Esophagus (tissue), 2 donors: ENCODE measurements at regions not wholly inside any gene's neighbourhood (a gene's known extent, or its start where the extent isn't known, plus 50 kb on each side); places are given as distances from the start of the nearest gene placed in this dataset.

ENCODE experiments used
- H3K27ac ChIP-seq, 2 donors: one replicate each; pipeline ENCODE4 v1.5.1; 2013; ENCODE audit warnings: low read depth in 2 of 2, mild to moderate bottlenecking in 2 of 2, inconsistent platforms in 1 of 2, low read length in 1 of 2, moderate library complexity in 1 of 2
- H3K27me3 ChIP-seq, 2 donors: one replicate each; pipeline ENCODE4 v1.6.1; 2013; ENCODE audit warnings: low read length in 2 of 2, control low read depth in 1 of 2, mild to moderate bottlenecking in 1 of 2; ENCODE audit not compliant: insufficient read depth in 2 of 2, control insufficient read depth in 1 of 2
- H3K36me3 ChIP-seq, 2 donors: one replicate each; pipeline ENCODE4 v1.6.1; 2013; ENCODE audit warnings: low read length in 1 of 2; ENCODE audit not compliant: control insufficient read depth in 2 of 2, insufficient read depth in 2 of 2
- H3K4me1 ChIP-seq, 2 donors: one replicate each; pipeline ENCODE4 v1.6.1; 2013; ENCODE audit warnings: low read length in 1 of 2; ENCODE audit not compliant: control insufficient read depth in 2 of 2, insufficient read depth in 2 of 2
- H3K4me3 ChIP-seq, 2 donors: one replicate each; pipeline ENCODE4 v1.5.1; 2013; ENCODE audit warnings: low read length in 2 of 2, mild to moderate bottlenecking in 2 of 2, low read depth in 1 of 2, moderate library complexity in 1 of 2
- H3K9me3 ChIP-seq, 2 donors: one replicate each; pipeline ENCODE4 v1.6.1; 2013; ENCODE audit warnings: mild to moderate bottlenecking in 2 of 2, low read depth in 1 of 2, low read length in 1 of 2, moderate library complexity in 1 of 2; ENCODE audit not compliant: control insufficient read depth in 2 of 2, insufficient read depth in 1 of 2
- WGBS, 2 donors: extraction: QIAGEN DNeasy Blood & Tissue Kit; methylation state at CpG; one replicate each; pipeline ENCODE4 v1.1.7; 2013; 5-methylcytosine and 5-hydroxymethylcytosine counted together
- donor health status: healthy with polysubstance abuse.
- donor health status: Bipolar disorder and iron deficiency.

GRCh38 chr3:22322861-22323260 lies 571.9 kb upstream of the ZNF385D start:
- Histone ChIP-seq H3K27me3 (no peaks in the 10 kb centered on the region), H3K36me3 (no peaks in the 10 kb centered on the region), H3K9me3 (no peaks in the 10 kb centered on the region), H3K4me1 (no peaks in the 10 kb centered on the region), H3K4me3 (no peak overlapping the region), H3K27ac (no peak overlapping the region)
- 61 to 65% methylated on average over 4 of the region's 4 CpGs for WGBS, 2 donors

GRCh38 chr3:22326305-22326704 lies 575.3 kb upstream of the ZNF385D start:
- Histone ChIP-seq H3K27me3 (no peaks in the 10 kb centered on the region), H3K9me3 (no peaks in the 10 kb centered on the region), H3K27ac (no peak overlapping the region), H3K4me3 (no peak overlapping the region), H3K36me3 (no peaks in the 10 kb centered on the region), H3K4me1 (no peaks in the 10 kb centered on the region)
- 53 to 57% methylated on average over 3 of the region's 3 CpGs for WGBS, 2 donors

- Histone ChIP-seq H3K9me3 (no peaks in the 10 kb centered on the region), H3K27me3 (no peaks in the 10 kb centered on the region), H3K4me1 (no peaks in the 10 kb centered on the region), H3K27ac (no peak overlapping the region), H3K4me3 (no peak overlapping the region), H3K36me3 (no peaks in the 10 kb centered on the region)
- 65 to 68% methylated on average over 1 of the region's 1 CpG for WGBS, 2 donors
Observed at GRCh38 chr3:22334996-22335395, 584.0 kb upstream of the ZNF385D start.

- H3K9me3 ChIP-seq: no peaks in the 10 kb centered on the region
- H3K4me3 ChIP-seq: no peak overlapping the region
- H3K27ac ChIP-seq: no peak overlapping the region
- H3K27me3 ChIP-seq: no peaks in the 10 kb centered on the region
- H3K4me1 ChIP-seq: no peaks in the 10 kb centered on the region
- H3K36me3 ChIP-seq: no peaks in the 10 kb centered on the region
- 56 to 63% methylated on average over 3 of the region's 3 CpGs for WGBS, 2 donors
Observed at GRCh38 chr3:22349215-22349851, 598.3 kb upstream of the ZNF385D start.

GRCh38 chr3:22351806-22352205 lies 600.8 kb upstream of the ZNF385D start:
- Histone ChIP-seq H3K36me3 (no peaks in the 10 kb centered on the region), H3K4me1 (no peaks in the 10 kb centered on the region), H3K4me3 (no peak overlapping the region), H3K27me3 (no peaks in the 10 kb centered on the region), H3K9me3 (no peaks in the 10 kb centered on the region), H3K27ac (no peak overlapping the region)
- WGBS, 2 donors: 64 to 69% methylated on average over 3 of the region's 3 CpGs

- H3K27me3 ChIP-seq: no peaks in the 10 kb centered on the region
- H3K9me3 ChIP-seq: no peaks in the 10 kb centered on the region
- 74 to 75% methylated on average over 1 of the region's 1 CpG for WGBS, 2 donors
Observed at GRCh38 chr3:22353126-22353525, 602.1 kb upstream of the ZNF385D start.

GRCh38 chr3:22358334-22358733 lies 607.3 kb upstream of the ZNF385D start:
- Histone ChIP-seq H3K9me3 (no peaks in the 10 kb centered on the region), H3K4me1 (no peaks in the 10 kb centered on the region), H3K4me3 (no peak overlapping the region), H3K27me3 (no peaks in the 10 kb centered on the region), H3K36me3 (no peaks in the 10 kb centered on the region), H3K27ac (no peak overlapping the region)
- WGBS, 2 donors: 92 to 94% methylated on average over 1 of the region's 1 CpG

More at GRCh38 chr3:22353126-22353525, 602.1 kb upstream of the ZNF385D start:
- no peak overlapping the region for H3K4me3 ChIP-seq
- H3K27ac ChIP-seq: no peak overlapping the region
- no peaks in the 10 kb centered on the region for H3K4me1 ChIP-seq
- H3K36me3 ChIP-seq: no peaks in the 10 kb centered on the region

GRCh38 chr3:22360164-22360563 lies 609.2 kb upstream of the ZNF385D start:
- Histone ChIP-seq H3K36me3 (no peaks in the 10 kb centered on the region), H3K9me3 (no peaks in the 10 kb centered on the region), H3K4me3 (no peak overlapping the region), H3K4me1 (no peaks in the 10 kb centered on the region), H3K27ac (no peak overlapping the region), H3K27me3 (no peaks in the 10 kb centered on the region)
- 67 to 75% methylated on average over 6 of the region's 6 CpGs for WGBS, 2 donors

GRCh38 chr3:22360970-22361369 lies 610.0 kb upstream of the ZNF385D start:
- H3K9me3 ChIP-seq: no peaks in the 10 kb centered on the region
- 56 to 60% methylated on average over 2 of the region's 2 CpGs for WGBS, 2 donors
- H3K4me1 ChIP-seq: no peaks in the 10 kb centered on the region
- H3K27ac ChIP-seq: no peak overlapping the region
- no peaks in the 10 kb centered on the region for H3K36me3 ChIP-seq
- H3K4me3 ChIP-seq: no peak overlapping the region
- no peaks in the 10 kb centered on the region for H3K27me3 ChIP-seq

- no peak overlapping the region for H3K27ac ChIP-seq
- no peaks in the 10 kb centered on the region for H3K4me1 ChIP-seq
- no peak overlapping the region for H3K4me3 ChIP-seq
- no peaks in the 10 kb centered on the region for H3K9me3 ChIP-seq
- no peaks in the 10 kb centered on the region for H3K27me3 ChIP-seq
- 44 to 48% methylated on average over 1 of the region's 1 CpG for WGBS, 2 donors
- no peaks in the 10 kb centered on the region for H3K36me3 ChIP-seq
Observed at GRCh38 chr3:22361521-22361920, 610.5 kb upstream of the ZNF385D start.
